COLO668 (cell line): ENCODE measurements at regions not wholly inside any gene's neighbourhood (a gene's known extent, or its start where the extent isn't known, plus 50 kb on each side); places are given as distances from the start of the nearest gene placed in this dataset.

Experiments
- DNase-seq: peaks from one replicate; lab custom pipeline; 2025; ENCODE audit not compliant: unreplicated experiment; lab: John Stamatoyannopoulos, UW

DNA sequence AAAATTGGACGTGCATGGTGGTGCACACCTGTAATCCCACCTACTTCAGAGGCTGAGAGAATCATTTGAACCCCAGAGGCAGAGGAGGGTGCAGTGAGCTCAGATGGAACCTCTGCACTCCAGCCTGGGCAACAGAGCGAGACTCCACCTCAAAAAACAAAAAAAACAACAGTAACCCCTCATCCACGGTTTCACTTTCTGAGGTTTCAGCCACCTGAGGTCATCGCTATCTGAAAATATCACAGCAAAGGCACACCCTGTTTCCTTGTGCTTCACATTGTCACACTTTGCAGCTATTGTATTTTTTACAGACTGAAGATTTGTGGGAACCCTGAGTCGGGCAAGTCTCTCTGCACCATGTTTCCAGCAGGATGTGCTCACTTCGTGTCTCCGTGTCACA lies 54.1 kb upstream of the FOXQ1 start:
- DNase-seq: no peak

DNA sequence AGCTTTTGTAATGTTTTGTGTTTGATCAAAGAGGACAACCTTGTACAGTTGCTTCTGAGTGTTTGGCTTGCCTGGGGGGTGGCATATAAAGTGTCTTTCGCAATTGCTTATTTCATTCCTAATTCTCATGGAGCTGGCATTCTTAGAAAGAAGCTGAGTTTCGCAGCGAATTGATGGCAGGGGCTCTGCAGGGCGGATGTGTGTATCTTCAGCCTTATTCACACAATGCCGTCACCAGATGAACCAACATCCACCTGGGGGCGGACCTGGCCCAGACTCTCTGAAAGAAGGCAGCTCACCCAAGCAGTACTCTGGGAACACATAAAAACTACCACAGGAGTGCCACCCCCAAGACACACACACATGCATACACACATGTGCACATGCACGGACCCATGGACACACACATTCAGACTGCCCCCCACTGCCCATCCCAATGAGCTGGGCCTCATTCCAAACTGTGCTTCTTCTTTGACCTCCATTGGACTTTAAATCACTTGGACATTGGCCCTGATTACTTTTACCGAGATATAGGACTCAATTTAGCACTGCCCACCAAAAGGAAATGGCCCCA lies 55.4 kb upstream of the FOXQ1 start:
- no peak for DNase-seq

DNA sequence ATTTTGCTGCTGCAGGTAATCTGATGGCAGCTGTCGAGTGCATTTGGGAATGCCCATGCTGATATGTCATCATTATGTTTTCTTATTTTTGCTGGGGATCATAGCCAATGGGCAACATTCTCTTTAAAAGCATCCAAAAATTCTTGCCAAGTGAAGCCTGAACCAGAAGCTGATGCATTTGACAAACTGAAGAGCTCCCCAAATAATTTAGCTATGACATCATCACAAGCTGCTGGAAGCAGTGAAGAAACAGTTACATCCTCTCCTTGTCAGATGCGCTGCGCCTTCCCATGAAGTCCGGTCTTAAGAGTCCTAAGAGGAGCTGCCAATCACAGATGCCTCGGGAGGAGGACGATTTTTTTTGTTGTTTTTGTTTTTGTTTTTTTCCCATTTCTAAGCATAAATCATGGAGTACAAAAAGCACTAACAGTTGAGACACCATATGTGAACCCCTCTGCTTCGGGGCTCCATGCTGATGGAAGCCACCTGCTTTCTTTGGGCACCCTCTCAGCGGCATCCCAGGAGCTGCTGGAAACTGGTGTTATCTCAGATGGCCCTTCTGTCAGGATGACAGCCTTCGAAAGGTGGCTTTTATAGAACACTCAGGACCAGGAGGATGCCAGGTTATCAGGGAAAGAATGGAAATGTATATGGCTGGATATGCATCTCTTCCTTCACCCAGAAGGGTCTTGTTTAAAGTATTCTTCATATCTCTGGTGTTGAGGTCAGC lies 56.1 kb upstream of the FOXQ1 start:
- no peak for DNase-seq

DNA sequence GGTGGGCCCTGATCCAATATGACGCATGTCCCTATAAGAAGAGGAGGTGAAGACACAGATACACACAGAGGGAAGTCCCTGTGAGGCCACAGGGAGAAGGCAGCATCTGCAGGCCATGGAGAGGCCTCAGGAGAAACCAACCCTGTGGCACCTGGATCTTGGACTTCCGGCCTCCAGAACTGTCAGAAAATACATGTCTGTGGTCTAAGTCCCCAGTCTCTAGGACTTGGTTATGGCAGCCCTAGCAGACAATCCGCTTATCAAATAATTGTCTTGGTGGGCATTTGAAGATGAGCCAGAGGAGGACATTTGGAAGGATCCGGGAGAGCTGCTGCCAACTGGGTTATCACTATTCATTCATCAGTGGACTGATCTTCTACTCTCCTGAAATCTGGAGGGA lies 57.6 kb upstream of the FOXQ1 start:
- no peak for DNase-seq

DNA sequence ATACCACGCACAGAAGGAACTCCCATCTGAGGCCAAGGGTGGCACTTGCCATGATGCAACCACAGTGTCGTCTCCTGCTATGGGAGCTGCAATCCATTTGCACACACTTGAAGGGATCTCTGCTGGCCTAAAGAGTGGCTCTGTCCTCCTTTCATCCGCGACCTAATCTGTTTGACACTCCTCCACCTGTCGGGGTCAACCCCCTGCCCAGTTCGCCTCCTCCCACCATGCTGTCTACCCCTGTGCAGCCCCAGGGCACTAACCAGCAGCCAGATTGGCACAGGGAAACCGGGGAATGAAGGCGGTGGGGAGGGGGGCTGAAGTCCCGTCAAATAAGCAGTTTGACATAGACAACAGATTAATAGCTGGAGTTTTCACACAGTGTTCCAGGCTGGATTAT lies 58.1 kb upstream of the FOXQ1 start:
- no peak for DNase-seq

DNA sequence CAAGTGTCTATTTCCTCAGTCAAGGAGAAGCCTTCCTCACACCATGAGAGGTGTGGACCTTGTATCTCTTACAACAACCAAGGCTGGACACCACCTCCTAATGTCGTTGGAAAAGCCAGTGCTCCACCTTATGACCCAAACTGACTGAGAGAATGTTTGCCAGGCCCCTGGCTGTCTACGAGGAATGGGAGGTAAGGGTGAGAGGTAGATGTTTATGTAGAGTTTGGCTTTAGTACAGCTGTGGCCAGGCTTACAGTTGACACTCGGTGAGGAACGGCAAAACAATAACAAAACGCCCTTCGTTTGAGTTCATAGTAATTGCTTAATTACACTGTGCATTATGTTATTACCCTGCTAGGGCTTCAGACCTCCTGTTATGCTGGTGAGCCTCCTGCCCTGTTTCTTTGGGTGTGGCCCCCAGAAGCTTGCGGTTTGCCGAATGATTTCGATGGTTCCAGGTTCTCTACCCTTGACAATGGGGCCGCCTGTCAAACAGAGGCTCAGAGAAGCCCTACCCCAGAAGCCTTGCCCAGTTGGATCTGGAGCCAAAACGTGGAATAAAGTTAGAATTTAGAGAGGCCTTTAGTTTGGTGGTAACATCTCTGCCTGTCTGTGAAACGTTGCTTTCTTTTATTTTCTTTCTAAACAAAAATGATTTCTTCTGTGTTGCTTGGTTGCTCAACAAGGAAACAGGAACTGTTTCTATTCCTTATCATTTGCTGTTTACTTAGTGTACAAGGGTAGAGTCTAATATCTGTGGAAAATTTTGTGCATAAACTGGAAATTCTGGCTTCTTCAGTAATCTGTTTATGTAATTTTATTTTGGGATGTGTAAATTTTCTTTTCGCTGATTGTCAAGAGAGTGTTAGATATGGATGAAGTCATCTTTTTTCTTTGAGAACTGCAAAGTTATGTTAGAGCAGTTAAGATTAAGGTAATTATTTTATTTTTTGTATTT lies 60.4 kb upstream of the FOXQ1 start:
- DNase-seq: no peak

DNA sequence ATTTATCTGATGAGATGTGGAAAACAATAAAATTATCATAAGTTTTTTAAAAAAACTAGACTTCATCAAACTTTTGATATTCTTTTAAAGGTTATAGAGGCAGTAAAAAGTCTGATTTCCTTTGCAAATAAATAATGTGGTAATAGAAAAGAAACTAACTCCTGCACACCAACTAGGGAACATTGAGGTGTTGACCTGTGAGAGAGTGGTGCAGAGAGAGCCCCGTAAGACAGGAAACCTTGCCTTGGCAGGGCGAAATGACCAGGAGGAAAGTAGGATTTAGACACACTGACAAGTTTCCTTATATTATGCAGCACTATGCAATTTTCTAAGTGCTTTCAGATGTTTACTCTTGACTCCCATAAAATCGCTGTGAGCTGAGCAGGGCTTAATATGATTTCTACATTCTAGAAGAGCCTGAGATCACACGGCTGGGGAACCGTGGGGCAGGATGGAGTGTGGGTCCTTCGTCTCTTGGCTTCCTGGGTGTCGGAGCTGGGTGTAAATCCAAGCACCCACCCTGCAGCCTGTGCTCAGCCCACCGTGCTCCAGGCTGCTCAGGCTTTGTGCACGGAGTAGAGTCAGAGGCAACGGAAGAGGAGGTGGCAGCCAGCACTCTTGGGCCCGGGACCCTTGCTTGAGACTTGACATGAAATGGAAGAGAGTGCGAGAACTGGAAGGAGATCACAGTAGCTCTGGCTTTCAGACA lies 61.3 kb upstream of the FOXQ1 start:
- no peak for DNase-seq

DNA sequence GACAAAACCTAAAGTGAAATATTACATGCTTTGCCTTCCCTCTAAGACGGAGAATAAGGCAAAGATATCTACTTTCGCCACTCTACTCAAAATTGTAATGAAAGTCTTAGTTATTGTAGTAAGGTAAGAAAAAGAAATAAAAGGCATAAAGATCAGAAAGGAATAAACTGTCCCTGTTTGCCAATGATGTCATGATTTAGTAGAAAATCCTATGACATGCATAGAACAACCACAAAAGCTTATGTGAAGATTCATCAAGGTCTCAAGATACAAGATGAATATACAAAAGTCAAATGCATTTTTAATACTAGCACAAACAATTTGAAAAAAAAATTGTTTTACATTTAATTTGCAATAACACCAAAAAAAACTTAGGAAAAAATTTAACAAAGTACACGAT lies 64.0 kb upstream of the FOXQ1 start:
- DNase-seq: no peak

DNA sequence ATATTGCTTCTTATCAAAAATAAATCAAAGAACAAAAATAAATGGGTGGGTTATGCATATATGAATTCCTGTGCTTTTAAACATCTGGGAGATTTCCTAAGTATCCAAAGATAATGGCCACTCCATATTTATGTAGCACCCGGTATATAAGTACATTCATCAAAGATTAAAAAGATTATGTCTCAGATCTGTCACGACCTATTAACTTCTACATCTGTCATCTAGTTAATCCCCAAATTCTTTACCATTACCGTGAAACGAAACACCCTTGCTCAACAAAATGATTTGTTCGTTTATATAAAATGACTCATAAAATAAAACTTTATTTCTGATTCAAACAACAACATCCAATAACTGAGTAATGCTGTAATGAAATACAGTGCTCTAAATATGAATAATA lies 64.8 kb upstream of the FOXQ1 start:
- DNase-seq: no peak

DNA sequence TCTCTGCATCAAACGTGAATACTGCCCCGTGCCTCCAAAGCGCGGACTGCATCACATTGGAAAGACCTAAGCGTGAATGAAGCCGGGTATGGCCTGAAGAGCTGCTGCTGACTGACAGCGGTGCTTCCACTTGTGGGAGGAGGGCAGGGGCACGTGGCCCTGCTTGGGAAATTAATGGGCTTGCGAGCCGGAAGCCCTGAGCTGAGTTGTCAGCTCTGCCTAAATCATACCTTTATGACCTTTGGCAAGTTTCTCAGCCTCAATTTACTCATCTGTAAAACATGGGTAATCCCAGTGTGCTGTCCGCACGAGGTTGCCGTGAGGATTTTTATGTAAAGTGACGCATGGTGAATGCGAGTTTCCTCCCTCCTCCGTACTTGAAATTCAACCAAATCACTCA lies 67.0 kb upstream of the FOXQ1 start:
- no peak for DNase-seq

DNA sequence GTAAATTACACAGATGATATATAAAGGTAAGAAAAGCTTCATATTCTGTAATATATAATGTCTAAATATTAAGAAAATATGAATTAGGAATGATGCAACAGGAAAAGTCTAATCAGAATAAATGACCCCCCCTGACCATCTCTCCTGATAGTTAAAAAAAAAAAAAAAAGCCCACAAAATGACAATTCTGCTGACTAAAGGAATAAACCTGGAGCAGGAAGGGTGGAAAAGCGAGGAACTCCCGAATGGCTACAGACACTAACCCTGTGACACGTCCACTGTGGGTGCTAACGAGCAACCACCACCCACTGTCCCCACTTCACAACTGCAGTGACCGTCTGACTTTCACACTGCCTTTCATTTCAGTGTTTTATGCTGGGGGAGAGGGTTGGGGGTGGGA lies 67.6 kb upstream of the FOXQ1 start:
- no peak for DNase-seq

DNA sequence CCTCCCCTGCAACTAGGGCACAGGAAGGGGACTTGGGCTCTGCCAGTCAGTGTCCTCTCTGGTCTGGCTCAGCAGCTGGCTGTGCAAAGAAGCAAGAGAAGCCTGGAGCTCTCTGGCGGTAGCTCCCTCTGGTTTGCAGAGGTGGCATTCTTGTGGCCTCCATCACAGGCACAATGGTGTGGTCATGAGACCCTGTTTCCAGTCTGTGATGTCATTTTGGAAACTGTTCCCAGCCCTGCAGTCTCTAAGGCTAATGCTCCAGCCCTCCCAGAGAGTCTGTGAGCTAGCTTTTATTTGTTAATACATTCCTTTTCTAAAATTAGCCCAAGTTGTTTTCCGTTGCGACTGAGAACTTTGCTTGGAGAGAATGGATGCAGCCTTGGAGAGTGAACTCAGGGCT lies 69.5 kb upstream of the FOXQ1 start:
- no peak for DNase-seq

DNA sequence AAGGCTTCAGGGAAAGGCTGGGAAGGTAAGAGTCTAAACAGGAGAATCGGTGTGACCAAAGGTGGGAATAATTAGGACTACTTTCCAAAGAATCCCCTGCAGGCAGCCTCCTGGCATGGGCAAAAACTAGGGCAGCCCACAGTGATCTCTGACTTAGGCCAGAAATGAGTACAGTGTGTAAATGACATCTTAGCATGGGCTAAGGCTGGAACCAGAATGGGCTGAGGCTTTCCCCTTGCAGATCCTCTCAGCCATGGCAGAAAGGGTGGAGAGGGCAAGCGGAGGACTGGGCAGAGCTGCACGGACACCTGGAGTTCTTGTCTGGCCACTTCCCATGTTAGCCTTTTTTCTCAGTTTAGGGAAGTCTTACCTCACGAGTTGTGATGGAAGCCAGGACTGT lies 69.9 kb upstream of the FOXQ1 start:
- no peak for DNase-seq

DNA sequence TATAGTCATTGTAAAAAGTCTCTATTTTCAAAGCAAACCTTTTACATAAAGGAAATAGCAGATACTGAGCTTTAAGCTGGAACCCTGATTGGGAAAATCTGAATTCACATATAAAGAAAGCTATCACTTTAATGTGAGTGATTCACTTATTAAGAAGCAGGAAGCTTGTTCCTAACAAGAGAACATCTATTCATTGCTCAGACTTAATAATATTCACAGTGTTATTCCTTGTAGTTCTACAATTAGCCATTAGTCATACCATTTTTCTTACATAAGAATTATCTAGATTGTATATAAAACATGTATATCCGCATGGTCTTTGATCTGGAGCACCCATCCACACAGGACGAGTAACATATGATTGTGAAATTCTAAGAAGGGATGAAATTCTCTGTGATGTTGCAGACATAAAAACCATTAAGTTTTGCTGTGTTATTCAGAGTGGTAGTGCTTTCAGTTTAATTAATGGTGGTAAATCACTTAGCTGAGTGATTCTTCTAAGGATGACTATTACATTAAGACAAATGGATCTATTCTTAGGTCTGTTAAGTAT lies 71.1 kb upstream of the FOXQ1 start:
- no peak for DNase-seq

DNA sequence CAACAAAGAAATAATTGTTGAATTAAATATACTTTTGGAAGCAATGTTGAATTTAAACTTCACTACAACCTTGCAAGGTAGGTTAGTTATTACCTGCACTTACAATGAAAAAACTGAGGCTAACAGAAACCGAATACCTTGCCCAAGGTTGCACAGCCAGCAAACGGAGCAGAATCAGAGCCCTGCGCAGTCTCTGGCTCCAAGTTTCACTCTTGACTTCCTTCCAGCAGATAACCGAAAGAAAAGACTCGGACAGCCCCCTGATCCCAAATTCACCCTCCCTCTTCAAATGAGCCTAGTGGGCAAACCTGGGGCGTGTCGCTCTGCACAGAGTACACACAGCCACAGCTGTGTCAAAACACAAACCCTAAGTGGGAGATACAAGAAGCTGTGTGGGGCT lies 72.1 kb upstream of the FOXQ1 start:
- DNase-seq: no peak

DNA sequence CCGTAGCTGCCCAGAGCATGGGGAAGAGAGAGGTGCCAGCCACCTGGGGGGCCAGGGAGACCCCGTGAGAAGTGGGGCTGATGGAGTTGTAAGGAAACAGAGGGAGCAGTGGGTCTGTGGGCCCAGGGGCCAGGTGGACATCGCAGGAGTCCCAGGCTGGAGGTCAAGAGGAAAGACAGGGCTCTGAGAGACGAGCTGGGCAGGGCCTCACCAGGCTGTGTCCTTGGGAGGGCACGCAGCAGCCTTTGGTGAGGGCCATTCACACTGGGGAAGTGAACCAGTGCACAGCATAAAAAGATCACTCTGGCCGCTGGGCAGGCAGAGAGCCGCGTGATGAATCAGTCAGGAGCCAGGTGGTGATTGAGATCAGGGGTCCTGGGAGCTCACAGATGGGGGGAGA lies 73.9 kb upstream of the FOXQ1 start:
- DNase-seq: no peak

DNA sequence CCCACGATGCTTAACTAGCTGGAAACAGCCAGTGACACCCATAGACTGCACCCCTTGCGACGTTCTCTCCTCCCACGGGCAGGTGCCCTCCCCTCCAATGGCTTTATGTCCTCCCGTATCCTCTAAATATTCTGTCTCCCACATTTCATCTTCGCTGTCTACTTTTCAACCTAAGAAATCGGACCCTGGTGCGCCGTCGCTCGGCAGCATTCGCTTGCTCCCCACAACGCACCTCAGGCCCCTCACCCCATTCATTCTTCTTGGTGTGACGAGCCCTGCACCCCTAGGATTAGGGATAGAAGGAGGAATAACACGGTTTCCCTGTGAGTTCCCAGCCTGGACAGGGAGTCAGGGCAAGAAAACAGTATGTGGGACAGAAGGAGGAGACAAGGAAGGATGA lies 74.3 kb upstream of the FOXQ1 start:
- DNase-seq: no peak

DNA sequence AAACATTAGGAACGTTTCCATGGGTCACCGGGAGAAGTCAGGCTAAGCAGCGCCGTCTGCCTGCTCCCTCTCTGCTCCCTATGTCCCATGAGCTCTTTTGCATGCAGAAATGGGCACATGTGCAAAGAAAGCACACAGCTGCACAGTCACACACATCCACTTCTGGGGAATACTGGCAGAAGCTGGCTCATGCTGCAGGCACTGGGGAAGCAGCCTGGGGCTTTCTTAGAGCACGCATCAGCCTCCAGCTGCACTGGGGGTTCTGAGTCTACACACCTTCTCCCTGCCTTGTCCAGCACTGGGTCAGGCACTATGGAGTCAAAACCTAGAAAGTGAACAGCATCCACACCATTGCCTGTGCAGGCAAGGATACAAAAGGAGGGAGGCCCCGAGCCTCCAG lies 76.1 kb upstream of the FOXQ1 start:
- no peak for DNase-seq

DNA sequence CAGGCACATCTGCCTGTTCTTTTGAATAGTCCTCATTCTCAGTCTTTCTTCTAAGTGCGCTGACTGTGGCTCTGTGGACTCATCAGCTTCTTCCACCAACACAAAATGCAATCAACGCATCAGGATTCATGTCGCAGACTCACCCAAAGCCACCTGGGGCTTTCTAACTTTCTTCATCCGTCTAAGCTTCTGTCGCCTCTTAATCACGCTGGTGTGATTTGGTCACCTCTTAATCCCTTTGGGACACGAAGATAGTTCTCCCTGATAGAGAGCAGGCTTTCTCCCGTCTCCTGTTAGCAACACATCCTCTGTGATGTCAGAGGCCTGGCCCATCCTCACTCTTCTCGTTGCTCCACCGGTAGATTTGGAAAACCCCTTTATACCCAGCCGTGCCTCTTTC lies 78.0 kb upstream of the FOXQ1 start:
- no peak for DNase-seq

DNA sequence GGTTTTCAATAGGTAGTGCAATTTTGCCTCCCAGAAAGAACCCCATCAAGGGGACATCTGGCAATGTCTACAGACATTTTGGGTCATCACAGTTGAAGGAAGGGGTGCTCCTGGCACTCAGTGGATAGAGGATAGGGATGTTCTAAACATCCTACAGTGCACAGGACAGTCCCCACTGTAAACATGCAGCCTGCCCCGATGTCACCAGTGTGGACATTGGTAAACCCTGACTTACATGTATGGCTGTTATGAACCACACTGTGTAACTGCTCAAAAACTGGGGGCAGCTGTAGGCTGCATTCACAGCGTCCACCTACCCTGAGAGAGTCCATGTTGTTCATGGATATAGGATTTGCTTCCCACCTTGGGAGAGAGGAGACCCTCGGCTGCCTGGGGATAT lies 79.3 kb upstream of the FOXQ1 start:
- no peak for DNase-seq

DNA sequence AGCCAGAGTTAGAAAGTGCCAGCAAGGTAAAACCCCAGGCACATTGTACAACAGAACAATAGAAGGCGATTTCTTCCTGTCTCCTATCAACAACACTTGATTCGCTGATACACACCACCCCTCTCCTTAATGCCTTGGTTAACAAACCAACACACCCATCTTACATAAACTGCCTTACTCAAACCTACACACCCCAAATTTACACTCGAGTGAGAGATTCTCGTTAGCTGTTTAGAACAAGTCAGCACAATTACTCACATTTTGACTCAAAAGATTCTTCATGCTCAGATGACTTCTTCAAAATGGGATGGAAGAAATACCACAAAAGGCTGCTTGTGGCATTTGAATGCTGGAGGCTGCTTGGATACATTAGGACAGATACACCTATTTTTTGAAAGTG lies 80.0 kb upstream of the FOXQ1 start:
- no peak for DNase-seq
